ENCODE measurements at regions not wholly inside any gene's neighbourhood (a gene's known extent, or its start where the extent isn't known, plus 50 kb on each side); places are given as distances from the start of the nearest gene placed in this dataset.

DNA sequence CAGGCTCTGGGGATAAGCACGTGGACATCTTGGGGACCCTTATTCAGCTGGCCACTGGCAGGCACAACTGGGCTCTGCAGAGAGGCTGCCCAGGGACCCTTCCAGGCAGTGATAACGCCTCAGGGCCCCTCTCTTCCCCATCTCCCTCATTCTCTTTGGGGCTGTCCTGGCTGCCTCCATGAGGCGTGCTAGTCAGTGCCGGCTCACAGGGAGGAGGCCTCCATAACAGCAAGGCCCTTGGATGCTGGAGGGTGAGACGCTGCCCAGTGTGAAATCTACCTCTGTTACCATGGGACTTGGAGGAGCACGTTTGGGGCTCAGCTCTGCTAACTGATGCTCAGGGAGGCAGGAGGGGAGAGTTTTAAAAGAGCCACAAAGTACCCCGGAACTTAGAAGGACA is 221.3 kb downstream of the CTTN start:
- H3K36me3 ChIP-seq (ENCODE audit: insufficient read depth, low read length): no peaks in the 10 kb centered on the region
- H3K9me3 ChIP-seq (ENCODE audit: low read length): no peaks in the 10 kb centered on the region
- H3K9ac ChIP-seq (ENCODE audit: low read length): no peak overlapping the region

DNA sequence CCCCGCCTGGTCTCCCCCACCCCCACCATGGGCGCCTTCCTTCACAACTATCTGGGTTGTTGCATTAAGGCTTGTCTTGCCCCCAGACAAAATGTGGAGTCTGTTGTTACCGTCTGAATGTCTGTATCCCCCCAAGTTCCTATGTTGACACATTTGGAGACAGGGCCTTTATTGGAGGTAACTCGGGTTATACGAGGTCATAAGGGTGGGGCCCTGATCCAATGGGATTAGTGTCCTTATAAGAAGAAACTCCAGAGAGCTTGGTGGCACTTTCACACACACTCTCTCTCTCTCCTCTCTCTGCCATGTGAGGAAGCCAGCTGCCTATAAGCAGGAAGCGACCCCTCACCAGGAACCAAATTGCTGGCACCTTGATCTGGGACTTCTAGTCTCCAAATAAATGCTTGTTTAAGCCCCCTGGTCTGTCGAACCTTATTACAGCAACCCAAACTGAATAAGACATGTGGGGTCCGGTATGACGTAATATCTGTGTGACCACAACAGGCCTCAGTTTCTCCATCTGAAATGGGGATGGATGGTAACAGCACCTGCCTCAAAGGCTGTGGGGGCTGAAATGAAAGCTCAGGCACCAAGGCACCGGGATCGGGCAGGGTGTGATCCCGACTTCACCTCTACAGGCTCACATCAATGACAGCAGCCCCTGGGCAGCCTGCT is 222.3 kb downstream of the CTTN start:
- no peaks in the 10 kb centered on the region for H3K36me3 ChIP-seq (ENCODE audit: insufficient read depth, low read length)
- no peak overlapping the region for H3K4me3 ChIP-seq (ENCODE audit: low read length)
- H3K79me2 ChIP-seq (replicated peaks; ENCODE audit: insufficient read depth, low read length): peaks cover 36% of the 10 kb centered on the region
- no peaks in the 10 kb centered on the region for H4K20me1 ChIP-seq (ENCODE audit: insufficient read depth)
- H3K27me3 ChIP-seq (ENCODE audit: insufficient read depth, low read depth, low read length): no peaks in the 10 kb centered on the region
- no peak overlapping the region for H3K27ac ChIP-seq (ENCODE audit: low read length)
- H3K9ac ChIP-seq (ENCODE audit: low read length): no peak overlapping the region
- no peaks in the 10 kb centered on the region for H3F3A ChIP-seq (ENCODE audit: insufficient read depth, low read length, poor library complexity, severe bottlenecking)
- H3K9me2 ChIP-seq (ENCODE audit: insufficient read depth, low read length): no peaks in the 10 kb centered on the region
- no peak overlapping the region for H3K4me2 ChIP-seq (ENCODE audit: low read length)
- no peak overlapping the region for H2AFZ ChIP-seq (ENCODE audit: low read depth, low read length)
- H3K9me3 ChIP-seq (ENCODE audit: low read length): no peaks in the 10 kb centered on the region
- TF ChIP-seq POLR2AphosphoS5 (IDR thresholded peaks at IDR 0.05) (no peak), RAD21 (conservative IDR thresholded peaks at IDR 0.05) (no peak)

More for the DNA sequence above, 221.3 kb downstream of the CTTN start:
- Histone ChIP-seq H3K9me2 (ENCODE audit: insufficient read depth, low read length) (no peaks in the 10 kb centered on the region), H4K20me1 (ENCODE audit: insufficient read depth) (no peaks in the 10 kb centered on the region), H3K79me2 (replicated peaks; ENCODE audit: insufficient read depth, low read length) (peaks cover 31% of the 10 kb centered on the region), H2AFZ (ENCODE audit: low read depth, low read length) (no peak overlapping the region), H3K4me2 (ENCODE audit: low read length) (no peak overlapping the region), H3K4me3 (ENCODE audit: low read length) (no peak overlapping the region), H3K27ac (ENCODE audit: low read length) (no peak overlapping the region), H3F3A (ENCODE audit: insufficient read depth, low read length, poor library complexity, severe bottlenecking) (no peaks in the 10 kb centered on the region), H3K27me3 (ENCODE audit: insufficient read depth, low read depth, low read length) (no peaks in the 10 kb centered on the region)
- TF ChIP-seq TAF1 (IDR thresholded peaks at IDR 0.05; ENCODE audit: low read depth) (no peak), EZH2 (IDR thresholded peaks at IDR 0.05; ENCODE audit: borderline replicate concordance, insufficient read depth, low read length, poor library complexity, severe bottlenecking) (no peak), RAD21 (conservative IDR thresholded peaks at IDR 0.05) (no peak)

DNA sequence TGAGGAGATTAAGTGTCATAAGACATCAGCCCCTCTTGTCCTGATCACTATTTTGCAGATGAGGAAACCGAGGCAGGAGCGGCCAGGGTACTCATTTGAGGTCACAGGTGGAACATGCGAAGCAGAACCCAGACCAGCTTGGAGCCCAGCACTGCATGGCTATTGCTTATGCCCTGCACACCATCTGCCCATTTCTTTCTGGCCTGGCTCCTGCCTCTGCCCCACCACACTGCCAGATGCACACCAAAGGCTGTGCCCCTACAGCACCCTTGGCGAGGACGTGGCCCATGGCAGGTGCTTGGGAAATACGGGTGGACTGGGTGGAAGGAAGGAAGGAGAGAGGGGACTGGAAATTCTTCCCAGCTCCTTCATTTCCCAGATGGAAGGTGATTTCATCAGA is 222.9 kb downstream of the CTTN start:
- Histone ChIP-seq H3K79me2 (replicated peaks; ENCODE audit: insufficient read depth, low read length) (peaks cover 39% of the 10 kb centered on the region), H3K27ac (ENCODE audit: low read length) (no peak overlapping the region), H3K27me3 (ENCODE audit: insufficient read depth, low read depth, low read length) (no peaks in the 10 kb centered on the region), H3K4me3 (ENCODE audit: low read length) (no peak overlapping the region), H3K4me2 (ENCODE audit: low read length) (no peak overlapping the region), H4K20me1 (ENCODE audit: insufficient read depth) (no peaks in the 10 kb centered on the region), H3K9me3 (ENCODE audit: low read length) (no peaks in the 10 kb centered on the region), H2AFZ (ENCODE audit: low read depth, low read length) (no peak overlapping the region), H3K36me3 (ENCODE audit: insufficient read depth, low read length) (no peaks in the 10 kb centered on the region), H3K9me2 (ENCODE audit: insufficient read depth, low read length) (no peaks in the 10 kb centered on the region), H3F3A (ENCODE audit: insufficient read depth, low read length, poor library complexity, severe bottlenecking) (no peaks in the 10 kb centered on the region), H3K9ac (ENCODE audit: low read length) (no peak overlapping the region)
- no peak for TF ChIP-seq POLR2AphosphoS5 (IDR thresholded peaks at IDR 0.05)

DNA sequence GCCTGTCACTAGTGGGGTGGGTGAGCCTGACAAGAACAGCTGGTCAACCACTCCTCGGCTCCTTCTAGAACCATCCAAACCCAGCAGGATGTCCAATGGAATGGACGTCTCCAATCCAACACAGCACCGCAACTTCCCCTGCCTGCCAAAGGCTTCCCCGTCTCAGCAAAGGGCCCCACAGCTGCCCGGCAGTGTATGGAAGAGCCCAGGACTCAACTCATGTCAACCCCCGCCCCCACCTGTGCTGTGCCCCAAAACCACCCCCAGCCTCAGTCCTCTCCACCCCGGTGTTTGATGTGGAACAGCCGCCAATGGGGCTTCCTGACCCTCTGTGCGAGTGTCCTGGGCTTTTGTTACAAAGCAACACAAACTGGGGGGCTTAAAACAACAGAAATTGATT is 223.8 kb downstream of the CTTN start:
- Histone ChIP-seq H4K20me1 (ENCODE audit: insufficient read depth) (no peaks in the 10 kb centered on the region), H3K4me3 (ENCODE audit: low read length) (no peak overlapping the region)
- TF ChIP-seq, protein P1, sequence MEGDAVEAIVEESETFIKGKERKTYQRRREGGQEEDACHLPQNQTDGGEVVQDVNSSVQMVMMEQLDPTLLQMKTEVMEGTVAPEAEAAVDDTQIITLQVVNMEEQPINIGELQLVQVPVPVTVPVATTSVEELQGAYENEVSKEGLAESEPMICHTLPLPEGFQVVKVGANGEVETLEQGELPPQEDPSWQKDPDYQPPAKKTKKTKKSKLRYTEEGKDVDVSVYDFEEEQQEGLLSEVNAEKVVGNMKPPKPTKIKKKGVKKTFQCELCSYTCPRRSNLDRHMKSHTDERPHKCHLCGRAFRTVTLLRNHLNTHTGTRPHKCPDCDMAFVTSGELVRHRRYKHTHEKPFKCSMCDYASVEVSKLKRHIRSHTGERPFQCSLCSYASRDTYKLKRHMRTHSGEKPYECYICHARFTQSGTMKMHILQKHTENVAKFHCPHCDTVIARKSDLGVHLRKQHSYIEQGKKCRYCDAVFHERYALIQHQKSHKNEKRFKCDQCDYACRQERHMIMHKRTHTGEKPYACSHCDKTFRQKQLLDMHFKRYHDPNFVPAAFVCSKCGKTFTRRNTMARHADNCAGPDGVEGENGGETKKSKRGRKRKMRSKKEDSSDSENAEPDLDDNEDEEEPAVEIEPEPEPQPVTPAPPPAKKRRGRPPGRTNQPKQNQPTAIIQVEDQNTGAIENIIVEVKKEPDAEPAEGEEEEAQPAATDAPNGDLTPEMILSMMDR (IDR thresholded peaks at IDR 0.05; ENCODE audit: poor library complexity, severe bottlenecking): no peak
- TF ChIP-seq TAF1 (IDR thresholded peaks at IDR 0.05; ENCODE audit: low read depth) (no peak), SMC3 (conservative IDR thresholded peaks at IDR 0.05; ENCODE audit: poor library complexity) (no peak), POLR2AphosphoS5 (IDR thresholded peaks at IDR 0.05) (no peak), EZH2 (IDR thresholded peaks at IDR 0.05; ENCODE audit: borderline replicate concordance, insufficient read depth, low read length, poor library complexity, severe bottlenecking) (no peak), RAD21 (conservative IDR thresholded peaks at IDR 0.05) (no peak), EP300 (conservative IDR thresholded peaks at IDR 0.05; ENCODE audit: poor library complexity, severe bottlenecking) (no peak), MXI1 (conservative IDR thresholded peaks at IDR 0.05; ENCODE audit: poor library complexity, severe bottlenecking) (no peak)
- TF ChIP-seq, protein P2, sequence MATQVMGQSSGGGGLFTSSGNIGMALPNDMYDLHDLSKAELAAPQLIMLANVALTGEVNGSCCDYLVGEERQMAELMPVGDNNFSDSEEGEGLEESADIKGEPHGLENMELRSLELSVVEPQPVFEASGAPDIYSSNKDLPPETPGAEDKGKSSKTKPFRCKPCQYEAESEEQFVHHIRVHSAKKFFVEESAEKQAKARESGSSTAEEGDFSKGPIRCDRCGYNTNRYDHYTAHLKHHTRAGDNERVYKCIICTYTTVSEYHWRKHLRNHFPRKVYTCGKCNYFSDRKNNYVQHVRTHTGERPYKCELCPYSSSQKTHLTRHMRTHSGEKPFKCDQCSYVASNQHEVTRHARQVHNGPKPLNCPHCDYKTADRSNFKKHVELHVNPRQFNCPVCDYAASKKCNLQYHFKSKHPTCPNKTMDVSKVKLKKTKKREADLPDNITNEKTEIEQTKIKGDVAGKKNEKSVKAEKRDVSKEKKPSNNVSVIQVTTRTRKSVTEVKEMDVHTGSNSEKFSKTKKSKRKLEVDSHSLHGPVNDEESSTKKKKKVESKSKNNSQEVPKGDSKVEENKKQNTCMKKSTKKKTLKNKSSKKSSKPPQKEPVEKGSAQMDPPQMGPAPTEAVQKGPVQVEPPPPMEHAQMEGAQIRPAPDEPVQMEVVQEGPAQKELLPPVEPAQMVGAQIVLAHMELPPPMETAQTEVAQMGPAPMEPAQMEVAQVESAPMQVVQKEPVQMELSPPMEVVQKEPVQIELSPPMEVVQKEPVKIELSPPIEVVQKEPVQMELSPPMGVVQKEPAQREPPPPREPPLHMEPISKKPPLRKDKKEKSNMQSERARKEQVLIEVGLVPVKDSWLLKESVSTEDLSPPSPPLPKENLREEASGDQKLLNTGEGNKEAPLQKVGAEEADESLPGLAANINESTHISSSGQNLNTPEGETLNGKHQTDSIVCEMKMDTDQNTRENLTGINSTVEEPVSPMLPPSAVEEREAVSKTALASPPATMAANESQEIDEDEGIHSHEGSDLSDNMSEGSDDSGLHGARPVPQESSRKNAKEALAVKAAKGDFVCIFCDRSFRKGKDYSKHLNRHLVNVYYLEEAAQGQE (IDR thresholded peaks at IDR 0.05; ENCODE audit: borderline replicate concordance): no peak

More for the DNA sequence above, 223.8 kb downstream of the CTTN start:
- H3F3A ChIP-seq (ENCODE audit: insufficient read depth, low read length, poor library complexity, severe bottlenecking): no peaks in the 10 kb centered on the region
- no peaks in the 10 kb centered on the region for H3K9me2 ChIP-seq (ENCODE audit: insufficient read depth, low read length)
- no peaks in the 10 kb centered on the region for H3K27me3 ChIP-seq (ENCODE audit: insufficient read depth, low read depth, low read length)
- H2AFZ ChIP-seq (ENCODE audit: low read depth, low read length): no peak overlapping the region
- no peak overlapping the region for H3K4me2 ChIP-seq (ENCODE audit: low read length)
- no peaks in the 10 kb centered on the region for H3K9me3 ChIP-seq (ENCODE audit: low read length)
- H3K36me3 ChIP-seq (ENCODE audit: insufficient read depth, low read length): no peaks in the 10 kb centered on the region
- no peak overlapping the region for H3K27ac ChIP-seq (ENCODE audit: low read length)
- no peak overlapping the region for H3K9ac ChIP-seq (ENCODE audit: low read length)
- peaks cover 47% of the 10 kb centered on the region for H3K79me2 ChIP-seq (replicated peaks; ENCODE audit: insufficient read depth, low read length)
